ENCODE measurements at regions not wholly inside any gene's neighbourhood (a gene's known extent, or its start where the extent isn't known, plus 50 kb on each side); places are given as distances from the start of the nearest gene placed in this dataset.

DNA sequence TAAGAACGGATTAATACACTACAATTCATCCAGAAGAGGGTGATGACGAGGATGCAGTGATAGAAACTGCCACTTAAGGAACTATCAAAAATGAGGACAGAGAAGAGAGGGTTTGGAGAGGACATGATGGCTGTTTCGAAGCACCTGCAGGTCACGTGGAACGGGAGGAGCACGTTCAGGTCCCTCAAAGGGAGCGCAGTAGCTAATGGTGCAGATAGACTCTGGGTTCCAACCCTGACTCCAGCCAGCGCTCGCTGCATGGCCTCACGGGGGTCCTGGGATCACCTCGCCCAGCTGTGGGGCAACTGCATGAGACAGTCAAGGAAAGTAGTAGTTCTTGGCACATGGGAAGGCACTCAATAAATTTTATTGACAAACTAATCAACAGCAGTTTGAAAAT is 208.6 kb upstream of the RNF32 start:
- Histone ChIP-seq H2BK5ac (ENCODE audit: low read depth, low read length, poor library complexity, severe bottlenecking) (no peak overlapping the region), H3K23ac (ENCODE audit: low read length in 2 of 2) (no peak overlapping the region), H3K4me1 (ENCODE audit: control insufficient read depth, insufficient read depth, low read depth, low read length) (no peaks in the 10 kb centered on the region), H3K18ac (ENCODE audit: low read depth in 1 of 2, low read length in 2 of 2) (no peak overlapping the region), H3K79me1 (replicated peaks; ENCODE audit: low read length, poor library complexity, severe bottlenecking) (no peaks in the 10 kb centered on the region), H3K14ac (ENCODE audit: low read length in 2 of 2) (no peak overlapping the region), H3K4ac (ENCODE audit: low read depth in 1 of 2, low read length in 2 of 2) (no peak overlapping the region), H3K9ac (ENCODE audit: low read length) (no peak overlapping the region), H3K4me2 (ENCODE audit: low read length, poor library complexity, severe bottlenecking) (no peak overlapping the region), H3K4me3 (ENCODE audit: insufficient read depth in 1 of 2, low read depth in 1 of 2, low read length in 2 of 2) (no peak overlapping the region), H4K91ac (ENCODE audit: low read length) (no peak overlapping the region), H3K36me3 (ENCODE audit: control insufficient read depth in 1 of 2, insufficient read depth in 2 of 2, low read depth in 1 of 2, low read length in 2 of 2) (no peaks in the 10 kb centered on the region), H2BK15ac (ENCODE audit: low read depth, poor library complexity, severe bottlenecking) (no peak overlapping the region), H3K9me3 (ENCODE audit: control insufficient read depth, low read length) (no peaks in the 10 kb centered on the region), H4K8ac (ENCODE audit: low read length) (no peak overlapping the region), H2AFZ (ENCODE audit: low read depth, low read length) (no peak overlapping the region), H2BK12ac (ENCODE audit: low read length in 2 of 2) (no peak overlapping the region), H3K27me3 (ENCODE audit: control insufficient read depth in 1 of 2, insufficient read depth in 1 of 2, low read length in 2 of 2) (no peaks in the 10 kb centered on the region), H2AK5ac (ENCODE audit: low read length, severe bottlenecking) (no peak overlapping the region), H3K27ac (ENCODE audit: low read length, poor library complexity, severe bottlenecking) (no peak overlapping the region), H2BK120ac (ENCODE audit: low read depth, low read length) (no peak overlapping the region)
- WGBS: 76% methylated on average over 6 of the region's 11 CpGs
- DNase-seq: no peak

DNA sequence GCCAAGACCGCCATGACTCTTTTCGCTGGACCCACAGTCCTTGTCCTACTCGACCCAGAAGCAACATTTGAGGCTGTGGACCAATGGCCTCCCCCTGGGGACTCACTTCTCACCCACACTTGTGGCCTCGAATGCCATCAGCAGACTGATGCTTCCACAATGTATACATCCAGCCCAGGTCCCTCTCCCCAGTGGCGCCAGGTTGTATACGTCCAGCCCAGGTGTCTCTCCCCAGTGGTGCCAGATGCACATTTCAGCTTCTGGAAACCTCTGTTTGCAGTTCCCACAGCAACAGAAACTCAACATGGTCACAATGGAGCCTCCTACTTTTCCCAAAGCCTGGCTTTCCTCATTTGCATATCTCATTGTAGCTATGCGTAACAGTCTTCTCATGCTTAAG is 210.5 kb upstream of the RNF32 start:
- Histone ChIP-seq H3K9ac (ENCODE audit: low read length) (no peak overlapping the region), H2BK5ac (ENCODE audit: low read depth, low read length, poor library complexity, severe bottlenecking) (no peak overlapping the region), H2BK120ac (ENCODE audit: low read depth, low read length) (no peak overlapping the region), H4K91ac (ENCODE audit: low read length) (no peak overlapping the region), H2AK5ac (ENCODE audit: low read length, severe bottlenecking) (no peak overlapping the region), H3K4me3 (ENCODE audit: insufficient read depth in 1 of 2, low read depth in 1 of 2, low read length in 2 of 2) (no peak overlapping the region), H3K4ac (ENCODE audit: low read depth in 1 of 2, low read length in 2 of 2) (no peak overlapping the region), H3K27ac (ENCODE audit: low read length, poor library complexity, severe bottlenecking) (no peak overlapping the region), H3K4me2 (ENCODE audit: low read length, poor library complexity, severe bottlenecking) (no peak overlapping the region), H3K23ac (ENCODE audit: low read length in 2 of 2) (no peak overlapping the region), H3K9me3 (ENCODE audit: control insufficient read depth, low read length) (no peaks in the 10 kb centered on the region), H4K8ac (ENCODE audit: low read length) (no peak overlapping the region), H3K18ac (ENCODE audit: low read depth in 1 of 2, low read length in 2 of 2) (no peak overlapping the region), H2AFZ (ENCODE audit: low read depth, low read length) (no peak overlapping the region), H3K79me1 (replicated peaks; ENCODE audit: low read length, poor library complexity, severe bottlenecking) (no peaks in the 10 kb centered on the region), H2BK12ac (ENCODE audit: low read length in 2 of 2) (no peak overlapping the region), H3K14ac (ENCODE audit: low read length in 2 of 2) (no peak overlapping the region), H3K4me1 (ENCODE audit: control insufficient read depth, insufficient read depth, low read depth, low read length) (no peaks in the 10 kb centered on the region), H3K36me3 (ENCODE audit: control insufficient read depth in 1 of 2, insufficient read depth in 2 of 2, low read depth in 1 of 2, low read length in 2 of 2) (no peaks in the 10 kb centered on the region), H3K27me3 (ENCODE audit: control insufficient read depth in 1 of 2, insufficient read depth in 1 of 2, low read length in 2 of 2) (no peaks in the 10 kb centered on the region), H2BK15ac (ENCODE audit: low read depth, poor library complexity, severe bottlenecking) (peak overlapping the region; percentile 7)
- WGBS: 70% methylated on average over 7 of the region's 7 CpGs
- DNase-seq: no peak

DNA sequence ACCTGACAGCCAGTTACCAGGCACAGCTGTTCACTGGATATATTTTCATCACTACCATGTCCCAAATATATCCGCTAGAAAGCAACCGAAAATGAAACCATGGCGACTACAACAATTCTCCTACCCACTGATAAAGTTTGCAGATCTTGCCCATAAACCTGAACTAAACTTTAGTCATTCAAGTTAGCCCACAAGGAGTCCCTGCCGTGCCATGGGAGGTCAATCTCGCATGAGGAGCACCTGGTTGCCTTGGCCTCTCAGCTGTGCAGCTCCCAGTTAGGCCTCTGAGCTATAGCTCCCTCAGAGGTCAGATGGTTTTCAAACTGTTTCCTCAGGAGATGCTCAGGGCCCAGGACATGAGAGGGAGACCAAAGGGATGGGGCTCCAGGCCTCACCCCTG is 211.1 kb upstream of the RNF32 start:
- Histone ChIP-seq H3K4me2 (ENCODE audit: low read length, poor library complexity, severe bottlenecking) (no peak overlapping the region), H3K27ac (ENCODE audit: low read length, poor library complexity, severe bottlenecking) (no peak overlapping the region), H3K27me3 (ENCODE audit: control insufficient read depth in 1 of 2, insufficient read depth in 1 of 2, low read length in 2 of 2) (no peaks in the 10 kb centered on the region), H3K18ac (ENCODE audit: low read depth in 1 of 2, low read length in 2 of 2) (no peak overlapping the region), H3K4me3 (ENCODE audit: insufficient read depth in 1 of 2, low read depth in 1 of 2, low read length in 2 of 2) (no peak overlapping the region), H2AFZ (ENCODE audit: low read depth, low read length) (no peak overlapping the region), H3K4me1 (ENCODE audit: control insufficient read depth, insufficient read depth, low read depth, low read length) (no peaks in the 10 kb centered on the region), H3K9me3 (ENCODE audit: control insufficient read depth, low read length) (no peaks in the 10 kb centered on the region), H4K91ac (ENCODE audit: low read length) (no peak overlapping the region), H3K23ac (ENCODE audit: low read length in 2 of 2) (no peak overlapping the region), H2BK120ac (ENCODE audit: low read depth, low read length) (peak overlapping the region; percentile 19), H3K79me1 (replicated peaks; ENCODE audit: low read length, poor library complexity, severe bottlenecking) (no peaks in the 10 kb centered on the region), H3K9ac (ENCODE audit: low read length) (no peak overlapping the region), H3K36me3 (ENCODE audit: control insufficient read depth in 1 of 2, insufficient read depth in 2 of 2, low read depth in 1 of 2, low read length in 2 of 2) (no peaks in the 10 kb centered on the region), H2AK5ac (ENCODE audit: low read length, severe bottlenecking) (no peak overlapping the region), H2BK15ac (ENCODE audit: low read depth, poor library complexity, severe bottlenecking) (no peak overlapping the region), H2BK12ac (ENCODE audit: low read length in 2 of 2) (no peak overlapping the region), H4K8ac (ENCODE audit: low read length) (no peak overlapping the region), H2BK5ac (ENCODE audit: low read depth, low read length, poor library complexity, severe bottlenecking) (no peak overlapping the region), H3K14ac (ENCODE audit: low read length in 2 of 2) (no peak overlapping the region), H3K4ac (ENCODE audit: low read depth in 1 of 2, low read length in 2 of 2) (no peak overlapping the region)
- WGBS: 85% methylated on average over 5 of the region's 5 CpGs
- DNase-seq: no peak

DNA sequence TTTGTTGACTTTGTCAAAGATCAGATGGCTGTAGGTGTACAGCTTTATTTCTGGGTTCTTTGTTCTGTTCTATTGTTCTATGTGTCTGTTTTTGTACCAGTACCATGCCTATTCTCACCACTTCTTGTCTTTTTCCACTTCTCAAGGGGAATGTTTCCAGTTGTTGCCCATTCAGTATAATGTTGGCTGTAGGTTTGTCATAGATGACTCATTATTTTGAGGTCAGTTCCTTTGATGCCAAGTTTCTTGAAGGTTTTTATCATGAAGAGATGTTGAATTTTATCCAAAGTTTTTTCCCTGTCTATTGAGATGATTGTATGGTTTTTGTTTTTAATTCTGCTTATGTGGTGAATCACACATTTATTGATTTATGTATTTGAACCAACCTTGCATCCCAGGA is 216.7 kb upstream of the RNF32 start:
- H3K4me3 ChIP-seq (ENCODE audit: insufficient read depth in 1 of 2, low read depth in 1 of 2, low read length in 2 of 2): no peak overlapping the region
- H2AK5ac ChIP-seq (ENCODE audit: low read length, severe bottlenecking): no peak overlapping the region
- H3K23ac ChIP-seq (ENCODE audit: low read length in 2 of 2): no peak overlapping the region
- H3K79me1 ChIP-seq (replicated peaks; ENCODE audit: low read length, poor library complexity, severe bottlenecking): no peaks in the 10 kb centered on the region
- H2BK5ac ChIP-seq (ENCODE audit: low read depth, low read length, poor library complexity, severe bottlenecking): no peak overlapping the region
- H3K27ac ChIP-seq (ENCODE audit: low read length, poor library complexity, severe bottlenecking): no peak overlapping the region
- H3K27me3 ChIP-seq (ENCODE audit: control insufficient read depth in 1 of 2, insufficient read depth in 1 of 2, low read length in 2 of 2): no peaks in the 10 kb centered on the region
- no peaks in the 10 kb centered on the region for H3K9me3 ChIP-seq (ENCODE audit: control insufficient read depth, low read length)
- no peak overlapping the region for H3K14ac ChIP-seq (ENCODE audit: low read length in 2 of 2)
- no peak for DNase-seq
- H3K4ac ChIP-seq (ENCODE audit: low read depth in 1 of 2, low read length in 2 of 2): no peak overlapping the region
- H4K8ac ChIP-seq (ENCODE audit: low read length): no peak overlapping the region
- no peak overlapping the region for H2BK120ac ChIP-seq (ENCODE audit: low read depth, low read length)
- H2BK12ac ChIP-seq (ENCODE audit: low read length in 2 of 2): no peak overlapping the region
- no peak overlapping the region for H2AFZ ChIP-seq (ENCODE audit: low read depth, low read length)
- no peak overlapping the region for H4K91ac ChIP-seq (ENCODE audit: low read length)
- H3K4me1 ChIP-seq (ENCODE audit: control insufficient read depth, insufficient read depth, low read depth, low read length): no peaks in the 10 kb centered on the region
- H3K18ac ChIP-seq (ENCODE audit: low read depth in 1 of 2, low read length in 2 of 2): no peak overlapping the region
- H3K36me3 ChIP-seq (ENCODE audit: control insufficient read depth in 1 of 2, insufficient read depth in 2 of 2, low read depth in 1 of 2, low read length in 2 of 2): no peaks in the 10 kb centered on the region
- H3K9ac ChIP-seq (ENCODE audit: low read length): no peak overlapping the region
- no peak overlapping the region for H2BK15ac ChIP-seq (ENCODE audit: low read depth, poor library complexity, severe bottlenecking)
- H3K4me2 ChIP-seq (ENCODE audit: low read length, poor library complexity, severe bottlenecking): no peak overlapping the region

All from mesenchymal stem cell (in vitro differentiated cells and primary cell).